B cell (primary cell): ENCODE measurements at regions not wholly inside any gene's neighbourhood (a gene's known extent, or its start where the extent isn't known, plus 50 kb on each side); places are given as distances from the start of the nearest gene placed in this dataset.

Source experiments
- ATAC-seq: fragments of 200-7000 bp; cut with Tn5 transposase; one replicate; pipeline ENCODE4 v1.10.0; 2021; ENCODE audit warnings: low read depth, mild to moderate bottlenecking, moderate number of reproducible peaks, moderate library complexity
- CTCF ChIA-PET: fragments of 350-600 bp; sonication (Branson Sonifier 250); formaldehyde crosslinking; loops from one replicate; lab custom pipeline; 2021; ENCODE audit warnings: antibody characterized with exemption, inconsistent platforms; lab: Charles Lee
- POLR2A ChIA-PET: fragments of 350-600 bp; sonication (Branson Sonifier 250); formaldehyde crosslinking; loops from one replicate; lab custom pipeline; 2021; ENCODE audit warnings: antibody characterized with exemption; lab: Charles Lee
- DNase-seq: peaks from one replicate; pipeline ENCODE4 v3.0.0; 2013
- H2AFZ ChIP-seq: 2 replicates; pipeline ENCODE4 v1.6.1; 2012; ENCODE audit warnings: mild to moderate bottlenecking, low read depth, low read length; ENCODE audit not compliant: insufficient read depth, poor library complexity, severe bottlenecking
- H3K27ac ChIP-seq, 2 donors: 1 replicate in 1 of 2; 2 replicates in 1 of 2; pipeline ENCODE4 v1.5.1; 2012 to 2013; ENCODE audit warnings: low read length in 2 of 2, mild to moderate bottlenecking in 2 of 2, moderate library complexity in 1 of 2
- H3K27me3 ChIP-seq, 4 experiments: fragments of 200-600 bp in 1 of 4; sonication (generic) in 1 of 4; replicated peaks in 1 of 4; 1 replicate in 2 of 4; 2 replicates in 2 of 4; pipeline versions ENCODE4 v1.6.1 to v1.7.0; 2013 to 2016; ENCODE audit warnings: low read length in 3 of 4, mild to moderate bottlenecking in 2 of 4, mixed read lengths in 1 of 4, moderate library complexity in 1 of 4; ENCODE audit not compliant: insufficient read depth in 4 of 4, control insufficient read depth in 3 of 4; ENCODE audit errors: control extremely low read depth in 1 of 4
- H3K36me3 ChIP-seq, 2 experiments: replicated peaks in 1 of 2; 1 replicate in 1 of 2; 2 replicates in 1 of 2; pipeline versions ENCODE4 v1.6.1 to v1.7.1; 2013; ENCODE audit warnings: low read length in 1 of 2; ENCODE audit not compliant: insufficient read depth in 2 of 2, control insufficient read depth in 1 of 2; ENCODE audit errors: control extremely low read depth in 1 of 2, extremely low read depth in 1 of 2
- H3K4me1 ChIP-seq, 2 donors: fragments of 200-600 bp in 1 of 2; sonication (generic) in 1 of 2; 1 replicate in 1 of 2; 2 replicates in 1 of 2; pipeline versions ENCODE4 v1.5.1 to v1.6.1; 2013 to 2017; ENCODE audit warnings: low read length in 2 of 2; ENCODE audit not compliant: control insufficient read depth in 2 of 2, insufficient read depth in 2 of 2
- H3K4me2 ChIP-seq: replicated peaks from 2 replicates; pipeline ENCODE3; 2012; ENCODE audit warnings: mild to moderate bottlenecking, low read depth, low read length; ENCODE audit not compliant: poor library complexity, severe bottlenecking
- H3K4me3 ChIP-seq, 5 experiments: fragments of 200-600 bp in 1 of 5; sonication (generic) in 1 of 5; 1 replicate in 3 of 5; 2 replicates in 2 of 5; pipeline versions ENCODE4 v1.5.1 to v1.7.0; 2011 to 2016; ENCODE audit warnings: low read length in 4 of 5, mild to moderate bottlenecking in 4 of 5, low read depth in 2 of 5, control low read depth in 1 of 5, moderate library complexity in 1 of 5; ENCODE audit not compliant: insufficient read depth in 1 of 5; ENCODE audit errors: control extremely low read depth in 1 of 5, extremely low read depth in 1 of 5
- H3K79me2 ChIP-seq: fragments of 200-600 bp; sonication (generic); one replicate; pipeline ENCODE4 v1.6.0; 2016; ENCODE audit warnings: low read length; ENCODE audit not compliant: control insufficient read depth, insufficient read depth
- H3K9ac ChIP-seq: fragments of 200-600 bp; sonication (generic); 2 replicates; pipeline ENCODE4 v1.6.1; 2017; ENCODE audit warnings: mild to moderate bottlenecking, low read length, moderate library complexity
- H3K9me3 ChIP-seq, 3 donors: one replicate each; pipeline versions ENCODE4 v1.6.1 to v1.7.1; 2013; ENCODE audit warnings: low read length in 2 of 3; ENCODE audit not compliant: control insufficient read depth in 2 of 3, insufficient read depth in 1 of 3; ENCODE audit errors: control extremely low read depth in 1 of 3
- H4K20me1 ChIP-seq: 2 replicates; pipeline ENCODE4 v1.6.0; 2012; ENCODE audit warnings: mild to moderate bottlenecking, low read length; ENCODE audit not compliant: insufficient read depth, control insufficient read depth, poor library complexity, severe bottlenecking
- H3K27ac Mint-ChIP-seq: one replicate; pipeline ENCODE4 v1.8.0; 2021; ENCODE audit warnings: mixed read lengths
- H3K27me3 Mint-ChIP-seq: one replicate; pipeline ENCODE4 v1.8.0; 2021; ENCODE audit warnings: mixed read lengths
- H3K4me1 Mint-ChIP-seq: one replicate; pipeline ENCODE4 v1.8.0; 2021; ENCODE audit warnings: mixed read lengths
- H3K4me3 Mint-ChIP-seq: one replicate; pipeline ENCODE4 v1.8.0; 2021; ENCODE audit warnings: mixed read lengths
- H3K9me3 Mint-ChIP-seq: one replicate; pipeline ENCODE4 v1.8.0; 2022; ENCODE audit warnings: mixed read lengths; ENCODE audit not compliant: insufficient read depth
- CTCF ChIP-seq: fragments of 200-600 bp; IDR thresholded peaks from one replicate; pipeline ENCODE4 v1.8.0; 2022; ENCODE audit warnings: antibody characterized with exemption, mild to moderate bottlenecking
- EZH2 ChIP-seq: IDR thresholded peaks from 2 replicates; pipeline ENCODE4 v1.6.1; 2012; ENCODE audit warnings: borderline replicate concordance, low read depth, mild to moderate bottlenecking, moderate library complexity, low read length; ENCODE audit not compliant: insufficient read depth, poor library complexity, severe bottlenecking
- WGBS: methylation state at CpG from one replicate; pipeline ENCODE4 v1.1.5; 2013; ENCODE audit warnings: missing lambda C conversion rate; ENCODE audit not compliant: insufficient coverage; 5-methylcytosine and 5-hydroxymethylcytosine counted together
- intact Hi-C: fragments of 100-400 bp; cut with micrococcal nuclease; formaldehyde crosslinking; loops from one replicate; pipeline ENCODE4 v1.10.0; 2022

DNA sequence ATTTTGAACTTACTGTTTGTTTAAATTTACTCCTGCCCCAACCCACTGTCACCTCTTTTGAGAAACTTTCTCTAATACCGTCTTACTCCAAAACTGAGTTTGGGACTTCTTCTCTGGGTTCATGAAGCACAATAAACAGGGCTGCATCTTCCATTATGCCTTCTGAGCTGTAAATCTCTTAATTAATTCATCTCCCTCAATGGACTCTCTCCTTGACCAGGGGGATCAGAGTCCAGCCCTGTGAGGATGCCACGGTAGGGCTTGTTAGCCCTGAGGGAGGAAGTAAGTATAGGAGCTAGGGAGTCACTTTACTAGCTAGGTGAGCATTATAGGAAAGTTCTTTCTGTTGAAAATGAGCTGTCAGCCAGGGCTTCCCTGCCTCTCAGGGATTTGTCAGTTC is 299.3 kb upstream of the SATB1 start:
- Histone ChIP-seq H3K27ac (peak overlapping the region in 1 of 2 donors; percentile 32), H3K9me3 (no peaks in the 10 kb centered on the region), H3K79me2 (no peaks in the 10 kb centered on the region), H3K4me1 (peaks cover 40 to 48% of the 10 kb centered on the region in 2 donors), H3K4me3 (no peak overlapping the region), H3K9ac (no peak overlapping the region), H3K27me3 (no peaks in the 10 kb centered on the region), H2AFZ (no peak overlapping the region), H3K4me2 (peak overlapping the region; percentile 71), H3K36me3 (no peaks in the 10 kb centered on the region), H4K20me1 (no peaks in the 10 kb centered on the region)
- TF ChIP-seq EZH2 (no peak), CTCF (no peak)
- H3K27me3 Mint-ChIP-seq = no peaks in the 10 kb centered on the region
- no peak overlapping the region for H3K27ac Mint-ChIP-seq
- POLR2A ChIA-PET = no interaction called here
- peaks cover 40% of the 10 kb centered on the region for H3K4me1 Mint-ChIP-seq
- H3K4me3 Mint-ChIP-seq = no peak overlapping the region
- CTCF ChIA-PET = interaction anchor here (1.6 to 1.7 kb wide), 2 partner anchors 11 to 34 kb away, joined by 3 to 5 read pairs; no protein-coding TSS in a partner anchor
- DNase-seq = no peak
- WGBS = 75% methylated on average over 2 of the region's 2 CpGs
- intact Hi-C loops = no loop called here
- H3K9me3 Mint-ChIP-seq = no peaks in the 10 kb centered on the region
- no peak for ATAC-seq

GRCh38 chr3:18723206-18723810 is 298.2 kb upstream of the SATB1 start:
- TF ChIP-seq EZH2 = no peak
- TF ChIP-seq CTCF = no peak
- no peaks in the 10 kb centered on the region for H3K36me3 ChIP-seq
- DNase-seq (peak; percentile 53), ATAC-seq (peak; percentile 58)
- intact Hi-C loops = no loop called here
- Mint-ChIP-seq H3K4me1 (peaks cover 40% of the 10 kb centered on the region), H3K27ac (peak overlapping the region; percentile 46), H3K4me3 (no peak overlapping the region), H3K27me3 (no peaks in the 10 kb centered on the region), H3K9me3 (peaks cover 2% of the 10 kb centered on the region)
- H3K4me1 ChIP-seq = peaks cover 40 to 48% of the 10 kb centered on the region in 2 donors
- H3K27me3 ChIP-seq = no peaks in the 10 kb centered on the region
- no peaks in the 10 kb centered on the region for H3K9me3 ChIP-seq
- POLR2A ChIA-PET = no interaction called here
- WGBS = 100% methylated on average over 1 of the region's 1 CpG
- H2AFZ ChIP-seq = no peak overlapping the region
- H4K20me1 ChIP-seq = no peaks in the 10 kb centered on the region
- no peak overlapping the region for H3K4me3 ChIP-seq
- H3K27ac ChIP-seq = peak overlapping the region in 1 of 2 donors; percentile 32
- no peak overlapping the region for H3K9ac ChIP-seq
- CTCF ChIA-PET = interaction anchor here (1.6 kb wide), 1 partner anchor 12 kb away, joined by 5 read pairs; no protein-coding TSS in a partner anchor
- H3K79me2 ChIP-seq = no peaks in the 10 kb centered on the region
- H3K4me2 ChIP-seq = peak overlapping the region; percentile 71
